ENCODE measurements at regions not wholly inside any gene's neighbourhood (a gene's known extent, or its start where the extent isn't known, plus 50 kb on each side); places are given as distances from the start of the nearest gene placed in this dataset.

DNA sequence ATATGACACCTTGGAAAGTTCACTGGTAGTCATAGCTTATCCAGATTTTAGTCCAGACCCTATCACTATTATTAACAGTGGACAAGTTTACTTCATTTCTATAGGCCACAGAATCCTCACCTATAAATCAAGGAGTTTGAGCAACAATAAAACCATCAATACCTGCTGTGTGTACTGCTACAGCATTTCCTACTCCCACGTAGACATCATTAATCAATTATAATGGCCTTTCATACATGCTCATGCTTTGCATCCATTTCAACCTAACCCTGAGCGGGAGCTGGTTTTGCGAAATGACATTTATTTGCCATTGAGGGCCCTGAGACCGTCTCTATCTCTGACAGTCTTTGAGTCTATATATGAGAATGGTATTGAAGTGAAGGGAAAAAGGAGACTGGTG is 312.3 kb downstream of the FAT3 start:
- Histone ChIP-seq H3K4me1 (ENCODE audit: insufficient read depth) (no peaks in the 10 kb centered on the region), H3K27me3 (no peaks in the 10 kb centered on the region), H3K9me3 (no peaks in the 10 kb centered on the region), H3K36me3 (no peaks in the 10 kb centered on the region), H3K27ac (no peak overlapping the region), H3K4me3 (no peak overlapping the region)
- DNase-seq: no peak
- no peak for TF ChIP-seq EP300 (IDR thresholded peaks at IDR 0.05)
- TF ChIP-seq, protein P1, sequence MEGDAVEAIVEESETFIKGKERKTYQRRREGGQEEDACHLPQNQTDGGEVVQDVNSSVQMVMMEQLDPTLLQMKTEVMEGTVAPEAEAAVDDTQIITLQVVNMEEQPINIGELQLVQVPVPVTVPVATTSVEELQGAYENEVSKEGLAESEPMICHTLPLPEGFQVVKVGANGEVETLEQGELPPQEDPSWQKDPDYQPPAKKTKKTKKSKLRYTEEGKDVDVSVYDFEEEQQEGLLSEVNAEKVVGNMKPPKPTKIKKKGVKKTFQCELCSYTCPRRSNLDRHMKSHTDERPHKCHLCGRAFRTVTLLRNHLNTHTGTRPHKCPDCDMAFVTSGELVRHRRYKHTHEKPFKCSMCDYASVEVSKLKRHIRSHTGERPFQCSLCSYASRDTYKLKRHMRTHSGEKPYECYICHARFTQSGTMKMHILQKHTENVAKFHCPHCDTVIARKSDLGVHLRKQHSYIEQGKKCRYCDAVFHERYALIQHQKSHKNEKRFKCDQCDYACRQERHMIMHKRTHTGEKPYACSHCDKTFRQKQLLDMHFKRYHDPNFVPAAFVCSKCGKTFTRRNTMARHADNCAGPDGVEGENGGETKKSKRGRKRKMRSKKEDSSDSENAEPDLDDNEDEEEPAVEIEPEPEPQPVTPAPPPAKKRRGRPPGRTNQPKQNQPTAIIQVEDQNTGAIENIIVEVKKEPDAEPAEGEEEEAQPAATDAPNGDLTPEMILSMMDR (IDR thresholded peaks at IDR 0.05): no peak
- no peak for TF ChIP-seq POLR2A (IDR thresholded peaks at IDR 0.05)
- intact Hi-C loops (cut with DNase I): no loop called here
- WGBS, 3 donors: 71 to 77% (median 73%) methylated on average over 4 of the region's 4 CpGs

DNA sequence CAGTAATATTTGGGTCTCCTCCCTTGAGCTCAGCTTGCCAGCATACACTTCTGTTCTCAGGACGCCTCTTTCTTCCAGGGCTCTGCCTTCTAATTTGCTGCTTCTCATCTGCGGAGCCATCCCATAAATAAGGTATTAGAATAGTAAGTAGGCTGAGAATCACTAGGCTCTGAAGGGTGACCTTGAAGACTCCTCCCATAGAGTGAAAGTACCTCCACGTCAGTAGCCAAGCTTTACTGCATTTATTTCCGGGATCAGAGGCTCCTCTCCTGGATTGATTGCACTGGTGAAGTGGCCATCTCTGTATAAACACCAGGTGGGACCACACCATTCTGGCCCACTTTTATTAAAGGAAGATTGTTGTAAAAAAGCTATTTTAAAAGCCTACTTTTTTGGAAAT is 315.5 kb downstream of the FAT3 start:
- DNase-seq: no peak

GRCh38 chr11:92545906-92546471 is 321.4 kb downstream of the FAT3 start:
- Histone ChIP-seq H3K27ac (no peak overlapping the region), H3K4me3 (no peak overlapping the region), H3K27me3 (no peaks in the 10 kb centered on the region), H3K36me3 (no peaks in the 10 kb centered on the region), H3K9me3 (no peaks in the 10 kb centered on the region), H3K4me1 (ENCODE audit: insufficient read depth) (no peaks in the 10 kb centered on the region)
- no peak for TF ChIP-seq POLR2A (IDR thresholded peaks at IDR 0.05)
- no peak for TF ChIP-seq EP300 (IDR thresholded peaks at IDR 0.05)
- 6 to 27% (median 11%) methylated on average over 6 of the region's 6 CpGs for WGBS, 3 donors
- no peak for DNase-seq
- intact Hi-C loops (cut with DNase I): no loop called here

More for the DNA sequence above, 315.5 kb downstream of the FAT3 start:
- Histone ChIP-seq H3K4me3 (no peak overlapping the region), H3K36me3 (no peaks in the 10 kb centered on the region), H3K4me1 (ENCODE audit: insufficient read depth) (no peaks in the 10 kb centered on the region), H3K27ac (no peak overlapping the region), H3K9me3 (no peaks in the 10 kb centered on the region), H3K27me3 (no peaks in the 10 kb centered on the region)
- TF ChIP-seq, protein P1 (IDR thresholded peaks at IDR 0.05): no peak
- no peak for TF ChIP-seq POLR2A (IDR thresholded peaks at IDR 0.05)
- intact Hi-C loops (cut with DNase I): no loop called here
- WGBS, 3 donors: 63 to 70% (median 67%) methylated on average over 4 of the region's 4 CpGs

DNA sequence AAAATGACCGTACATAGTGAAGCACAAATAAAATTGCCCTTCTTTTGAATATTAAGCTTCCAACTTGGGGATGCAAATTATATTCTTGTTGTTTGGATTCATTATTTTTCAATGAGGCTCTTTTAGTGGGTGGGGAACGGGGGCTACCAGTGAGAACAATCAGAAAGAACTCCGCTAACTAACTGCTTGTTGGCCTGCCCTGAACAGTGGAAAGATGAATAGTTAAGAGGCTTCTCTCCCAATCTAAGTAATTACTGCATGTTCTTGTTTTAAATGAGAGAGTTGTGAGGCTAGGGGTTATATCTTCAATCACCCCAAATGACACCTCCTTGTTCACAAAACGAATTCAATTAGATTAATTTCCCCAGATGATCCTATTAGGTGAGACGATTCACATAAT is 322.0 kb downstream of the FAT3 start:
- no peaks in the 10 kb centered on the region for H3K27me3 ChIP-seq
- intact Hi-C loops (cut with DNase I): no loop called here
- DNase-seq: no peak
- H3K4me1 ChIP-seq (ENCODE audit: insufficient read depth): no peaks in the 10 kb centered on the region
- no peaks in the 10 kb centered on the region for H3K9me3 ChIP-seq
- WGBS, 3 donors: 80 to 86% (median 84%) methylated on average over 5 of the region's 5 CpGs
- no peak overlapping the region for H3K27ac ChIP-seq
- H3K4me3 ChIP-seq: no peak overlapping the region
- TF ChIP-seq EP300 (IDR thresholded peaks at IDR 0.05) (no peak), POLR2A (IDR thresholded peaks at IDR 0.05) (no peak)
- TF ChIP-seq, protein P1 (IDR thresholded peaks at IDR 0.05): no peak
- no peaks in the 10 kb centered on the region for H3K36me3 ChIP-seq

GRCh38 chr11:92550411-92550810 is 325.8 kb downstream of the FAT3 start:
- Histone ChIP-seq H3K27me3 (no peaks in the 10 kb centered on the region), H3K9me3 (no peaks in the 10 kb centered on the region), H3K4me3 (no peak overlapping the region), H3K27ac (no peak overlapping the region), H3K4me1 (ENCODE audit: insufficient read depth) (no peaks in the 10 kb centered on the region), H3K36me3 (no peaks in the 10 kb centered on the region)
- TF ChIP-seq POLR2A (IDR thresholded peaks at IDR 0.05): no peak
- TF ChIP-seq EP300 (IDR thresholded peaks at IDR 0.05): no peak
- TF ChIP-seq, protein P1 (IDR thresholded peaks at IDR 0.05): no peak
- intact Hi-C loops (cut with DNase I): no loop called here
- no peak for DNase-seq
